CD4-positive, alpha-beta T cell treated with Interleukin-10 for 1 hour (primary cell): ENCODE measurements at regions not wholly inside any gene's neighbourhood (a gene's known extent, or its start where the extent isn't known, plus 50 kb on each side); places are given as distances from the start of the nearest gene placed in this dataset.
"Not testable (repeated sequence)": the region's sequence is repeated elsewhere in the genome, so short reads cannot be mapped to it uniquely, and the experiment has no call there.

Experiments used
- DNase-seq: peaks from one replicate; pipeline ENCODE4 v3.0.0-alpha.2; 2020

DNA sequence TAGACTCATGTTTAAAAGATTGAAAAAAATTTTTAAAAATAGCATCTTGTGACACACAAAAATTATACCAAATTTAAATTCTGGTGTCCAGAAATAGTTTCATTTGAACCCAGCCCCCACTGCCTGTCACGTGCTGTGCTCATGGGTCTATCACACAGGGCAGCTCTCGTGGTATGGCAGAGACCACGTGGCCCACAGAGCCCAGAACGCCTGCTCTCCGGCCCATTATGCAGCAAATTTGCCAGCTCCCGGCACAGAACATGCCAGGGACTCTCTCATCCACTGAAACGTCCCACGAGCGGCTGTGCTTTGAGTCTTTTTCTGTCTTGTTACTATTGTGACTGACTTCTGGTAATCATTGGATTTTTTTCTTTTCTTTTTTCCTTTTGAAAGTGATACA, 224.3 kb downstream of the TTLL2 start:
- DNase-seq, result no peak

DNA sequence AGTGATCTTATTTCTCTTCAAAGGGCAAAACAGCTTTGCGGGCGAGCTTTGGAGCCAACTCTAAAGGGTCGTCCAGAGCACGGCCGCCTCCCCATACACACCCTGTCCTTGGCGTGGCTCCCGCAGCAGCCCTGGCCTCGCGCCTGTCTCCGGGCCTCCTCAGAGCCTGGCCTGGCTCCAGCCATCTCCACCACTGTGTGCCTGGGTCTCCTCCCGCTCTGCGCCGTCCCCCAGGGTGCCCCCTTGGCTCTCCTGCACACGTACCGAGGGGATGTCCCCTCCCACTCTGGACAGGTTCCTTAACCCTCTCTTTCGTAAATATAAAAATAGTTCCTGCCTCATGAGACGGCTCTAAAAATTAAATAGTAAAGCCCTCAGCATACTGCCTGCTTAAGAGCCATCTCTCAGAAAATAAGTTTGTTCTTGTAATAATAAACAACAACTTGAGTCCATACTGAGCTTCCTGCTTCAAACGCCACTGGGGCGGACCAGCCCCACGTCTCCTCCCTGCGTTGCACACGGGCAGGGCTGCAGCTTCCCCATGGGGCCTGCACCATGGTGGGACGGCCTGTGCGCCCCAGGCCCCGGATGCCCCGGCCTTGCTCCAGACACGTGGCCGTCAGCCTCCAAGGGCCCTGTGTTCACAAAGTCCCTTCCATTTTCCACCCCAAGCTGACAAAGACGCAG, 226.2 kb downstream of the TTLL2 start:
- no peak for DNase-seq

DNA sequence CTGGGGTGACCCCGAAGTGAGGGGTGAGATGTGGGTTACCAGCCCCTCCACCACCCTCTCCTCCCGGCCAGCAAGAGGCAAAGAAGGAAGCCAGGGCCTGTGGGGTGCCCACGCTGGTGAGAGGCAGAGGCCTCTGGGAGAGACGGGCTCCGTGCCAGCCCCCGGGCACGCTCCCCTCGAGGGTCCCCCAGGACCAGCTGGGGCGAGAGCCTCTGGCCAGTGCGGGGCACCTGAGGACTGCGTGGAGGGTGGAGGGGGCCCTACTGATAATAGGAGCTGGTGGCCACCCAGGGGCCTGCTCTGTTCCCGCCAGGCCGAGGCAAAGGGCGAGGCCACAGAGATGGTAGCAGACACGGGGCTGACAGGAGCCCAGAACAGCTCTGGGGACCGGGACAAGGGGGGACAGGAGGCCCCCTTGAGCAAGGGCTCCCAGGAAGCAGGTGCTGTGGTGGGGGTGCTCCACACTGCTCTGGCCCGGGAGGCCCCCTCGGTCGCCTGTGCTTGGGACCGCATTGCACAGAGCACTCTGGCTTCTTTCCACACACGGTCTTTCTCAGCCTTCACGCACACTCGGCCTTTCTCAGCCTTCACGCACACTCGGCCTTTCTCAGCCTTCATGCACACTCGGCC, 226.9 kb downstream of the TTLL2 start:
- no peak for DNase-seq

DNA sequence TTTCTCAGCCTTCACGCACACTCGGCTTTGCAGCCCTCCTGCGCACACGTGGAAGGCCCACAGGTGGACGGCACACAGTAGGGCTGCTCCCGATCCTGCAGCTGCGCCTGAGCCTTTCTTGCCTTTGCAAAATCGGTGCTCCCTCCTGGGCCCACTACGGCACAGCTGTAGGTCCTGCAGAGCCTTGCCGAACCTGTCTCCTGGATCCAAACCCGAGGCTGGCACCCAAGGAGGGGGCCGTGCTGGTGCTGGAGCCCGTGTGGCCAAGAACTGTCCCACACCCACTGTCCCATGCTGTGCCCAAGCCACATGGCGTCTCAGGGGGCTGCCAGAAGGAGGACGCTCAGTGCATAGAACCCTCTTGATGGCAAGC, 227.4 kb downstream of the TTLL2 start:
- no peak for DNase-seq

DNA sequence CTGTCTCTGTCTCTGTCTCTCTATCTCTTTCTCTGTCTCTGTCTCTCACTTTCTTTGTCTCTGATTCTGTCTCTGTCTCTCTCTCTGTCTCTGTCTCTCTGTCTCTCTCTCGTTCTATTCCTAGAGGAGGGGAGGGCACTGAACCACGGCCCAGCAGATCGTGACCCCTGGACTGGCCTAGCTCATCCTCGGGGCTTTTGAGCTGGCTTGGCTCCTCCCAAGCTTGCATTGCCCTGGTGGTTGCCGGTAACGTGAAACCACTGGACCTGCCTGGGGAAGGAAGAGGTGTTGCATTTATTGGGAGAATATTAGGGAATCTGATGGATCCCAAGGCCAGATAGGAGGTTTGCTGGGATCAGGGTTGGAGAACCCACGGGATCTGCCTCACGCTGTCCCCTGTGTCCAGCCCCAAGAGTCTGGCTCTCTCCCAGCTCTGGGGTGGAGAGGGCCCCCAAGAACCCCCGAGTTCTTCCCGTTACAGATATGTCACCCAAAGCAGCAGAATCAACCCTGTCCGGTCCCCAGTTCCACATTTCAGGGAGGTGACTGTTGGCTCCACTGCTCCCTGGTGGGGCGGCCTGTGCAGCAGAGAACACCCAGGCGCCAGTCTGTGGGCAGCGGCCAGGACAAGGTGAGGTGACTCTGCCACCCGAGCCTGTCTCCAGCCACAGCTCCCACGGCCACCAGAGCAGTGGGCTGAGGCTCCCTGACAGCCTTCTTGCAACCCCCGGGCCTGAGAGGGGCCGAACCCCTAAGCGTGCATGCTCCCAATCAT, 228.3 kb downstream of the TTLL2 start:
- no peak for DNase-seq

DNA sequence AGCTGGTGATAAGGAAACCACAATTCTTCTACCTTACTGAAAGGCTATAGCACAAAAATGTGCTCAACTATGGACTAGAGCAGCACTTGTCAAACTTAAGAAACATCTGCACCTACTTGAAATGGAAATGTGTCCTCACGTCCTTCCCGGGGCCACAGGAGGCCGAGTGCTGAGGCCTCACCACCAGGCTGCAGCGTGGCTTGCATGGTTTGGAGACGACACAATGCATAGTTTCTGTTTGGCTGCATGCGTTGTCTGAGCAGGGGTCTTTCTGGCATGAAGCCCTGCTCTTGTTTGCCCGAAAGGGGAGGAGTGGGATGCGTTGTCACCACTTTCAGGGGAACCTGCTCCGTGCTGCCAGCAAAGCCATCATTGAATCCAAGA, 228.8 kb downstream of the TTLL2 start:
- DNase-seq, result no peak

DNA sequence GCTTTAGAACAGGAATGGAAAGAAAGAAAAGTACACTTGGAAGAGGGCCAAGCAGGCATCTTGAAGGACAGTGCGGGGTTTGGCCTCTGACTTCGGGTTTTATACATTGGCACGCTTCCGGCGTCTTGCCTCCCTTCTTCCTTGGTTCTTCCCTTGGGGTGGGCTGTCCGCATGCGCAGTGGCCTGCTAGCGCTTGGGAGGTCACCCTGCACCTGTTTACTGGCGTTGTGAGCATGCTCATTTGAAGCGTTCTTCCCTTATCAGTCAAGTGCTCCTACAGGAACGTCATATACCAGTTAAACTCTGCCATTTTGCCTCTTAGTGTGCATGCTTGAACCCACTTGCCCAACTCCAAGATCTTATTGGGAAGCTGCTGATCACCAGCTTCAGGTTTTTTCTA, 230.0 kb downstream of the TTLL2 start:
- DNase-seq, result no peak

DNA sequence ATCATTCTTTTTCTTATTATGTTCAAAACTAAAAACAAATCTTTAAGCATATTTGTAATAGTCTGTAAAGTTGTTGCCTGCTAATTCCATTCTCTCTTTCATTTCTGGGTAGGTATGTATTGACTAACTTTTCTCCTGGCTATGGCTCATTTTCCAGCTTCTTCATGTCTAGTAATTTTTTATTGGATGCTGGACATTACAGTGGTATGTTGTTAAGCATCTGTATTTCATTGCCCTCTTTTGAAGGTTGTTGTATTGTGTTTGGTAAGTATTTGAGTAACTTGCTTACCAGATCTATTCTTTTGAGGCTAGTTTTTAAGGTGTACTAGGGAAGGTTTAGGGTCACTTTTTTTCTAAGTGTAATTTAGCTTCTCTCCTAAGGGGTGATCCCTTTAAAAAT, 230.9 kb downstream of the TTLL2 start:
- DNase-seq, result no peak

DNA sequence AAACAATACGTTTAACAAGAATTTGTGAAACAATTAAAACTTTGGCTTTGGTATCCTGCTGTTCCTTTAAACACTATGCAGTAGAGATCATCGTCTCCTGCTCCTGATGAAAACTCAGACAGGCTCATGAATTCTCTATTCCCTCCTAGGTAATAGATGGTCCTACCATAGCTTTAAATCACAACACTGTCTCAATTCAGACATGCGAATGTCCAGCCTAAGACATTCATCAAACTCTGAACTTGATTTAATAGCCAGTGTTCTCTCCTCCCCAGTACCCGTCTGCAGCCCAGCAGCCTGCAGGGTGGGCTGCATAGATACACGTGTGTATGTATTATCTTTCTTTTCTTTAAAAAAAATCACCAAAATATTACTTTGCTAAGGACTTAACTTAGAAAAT, 232.8 kb downstream of the TTLL2 start:
- no peak for DNase-seq

DNA sequence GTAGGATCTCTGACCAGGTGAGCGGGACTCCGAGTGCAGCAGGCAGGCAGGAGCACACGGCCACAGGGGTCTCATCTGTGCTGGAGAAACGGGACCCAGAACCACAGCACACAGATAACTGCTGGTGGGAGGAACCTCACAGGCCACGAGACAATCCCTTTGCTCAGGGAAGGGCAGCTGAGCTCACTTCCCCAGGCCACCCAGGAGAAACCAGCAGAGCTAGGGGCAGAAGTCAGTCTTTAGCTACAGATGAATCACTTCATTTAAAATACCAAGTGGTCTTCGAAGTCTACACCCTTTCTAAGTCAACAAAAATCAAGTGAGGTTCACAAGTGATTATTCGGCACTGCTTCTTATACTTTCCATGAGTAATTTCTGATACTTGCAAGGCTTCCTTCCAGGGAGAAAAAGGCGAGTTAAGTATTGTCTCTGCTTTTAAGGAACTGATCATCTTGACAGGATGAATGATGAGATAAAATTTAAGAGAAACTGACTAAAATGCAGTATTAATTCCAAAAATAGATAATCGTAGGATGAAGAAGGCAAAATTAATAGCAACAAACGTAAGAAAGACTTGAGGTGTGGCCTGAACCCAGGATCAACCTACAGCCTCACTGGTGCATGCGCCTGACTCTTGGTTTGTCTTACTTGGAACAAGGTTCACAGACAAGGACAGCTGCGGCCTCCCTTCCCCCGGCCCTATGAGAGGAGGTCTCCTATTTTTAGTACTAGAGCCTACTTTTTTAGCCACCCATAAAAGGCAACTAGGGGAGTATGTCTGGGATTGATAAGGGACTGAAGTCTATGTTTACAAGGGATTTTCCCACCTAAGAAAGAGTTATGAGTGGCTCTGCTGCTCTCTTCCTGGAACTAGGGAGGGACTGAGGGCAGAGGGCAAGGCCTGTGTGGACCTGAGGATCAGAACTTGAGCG, 233.6 kb downstream of the TTLL2 start:
- no peak for DNase-seq

DNA sequence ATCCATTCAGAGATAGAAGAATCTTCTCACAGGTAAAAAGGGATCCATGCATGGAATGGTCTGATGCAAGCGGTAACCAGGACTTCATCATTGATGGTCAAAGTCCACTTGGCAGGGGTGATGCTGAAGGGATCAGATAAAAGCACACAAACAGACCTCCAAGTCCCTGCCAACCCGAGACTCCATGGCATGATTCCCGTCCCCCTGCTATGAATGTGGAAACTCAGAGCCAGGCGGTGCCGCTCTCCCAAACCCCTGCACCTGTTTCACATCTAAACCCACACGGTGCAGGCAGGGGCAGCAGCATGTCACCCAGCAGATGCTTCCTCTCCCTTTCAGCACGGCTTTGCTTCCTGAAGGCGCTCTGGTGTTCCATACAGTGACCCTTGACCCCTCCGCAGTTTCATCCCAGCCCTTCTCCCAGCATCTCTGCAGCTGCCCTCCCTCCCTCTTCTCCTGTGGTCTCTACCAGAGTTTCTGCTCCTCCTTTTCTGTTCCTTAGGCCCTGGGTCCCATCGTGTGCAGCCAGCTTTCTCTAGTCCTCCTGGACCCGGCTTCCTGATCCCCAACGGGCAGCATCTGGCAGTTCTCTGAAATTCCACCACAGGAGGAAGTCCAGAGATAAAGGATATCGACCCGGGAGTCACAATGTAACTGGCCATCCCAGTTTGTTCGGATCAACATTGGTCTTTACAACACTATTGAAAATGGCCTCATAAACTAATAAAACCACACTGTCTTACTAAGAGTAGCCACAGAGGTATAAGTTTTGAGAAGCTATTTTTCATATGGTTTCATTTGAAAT, 235.0 kb downstream of the TTLL2 start:
- no peak for DNase-seq

DNA sequence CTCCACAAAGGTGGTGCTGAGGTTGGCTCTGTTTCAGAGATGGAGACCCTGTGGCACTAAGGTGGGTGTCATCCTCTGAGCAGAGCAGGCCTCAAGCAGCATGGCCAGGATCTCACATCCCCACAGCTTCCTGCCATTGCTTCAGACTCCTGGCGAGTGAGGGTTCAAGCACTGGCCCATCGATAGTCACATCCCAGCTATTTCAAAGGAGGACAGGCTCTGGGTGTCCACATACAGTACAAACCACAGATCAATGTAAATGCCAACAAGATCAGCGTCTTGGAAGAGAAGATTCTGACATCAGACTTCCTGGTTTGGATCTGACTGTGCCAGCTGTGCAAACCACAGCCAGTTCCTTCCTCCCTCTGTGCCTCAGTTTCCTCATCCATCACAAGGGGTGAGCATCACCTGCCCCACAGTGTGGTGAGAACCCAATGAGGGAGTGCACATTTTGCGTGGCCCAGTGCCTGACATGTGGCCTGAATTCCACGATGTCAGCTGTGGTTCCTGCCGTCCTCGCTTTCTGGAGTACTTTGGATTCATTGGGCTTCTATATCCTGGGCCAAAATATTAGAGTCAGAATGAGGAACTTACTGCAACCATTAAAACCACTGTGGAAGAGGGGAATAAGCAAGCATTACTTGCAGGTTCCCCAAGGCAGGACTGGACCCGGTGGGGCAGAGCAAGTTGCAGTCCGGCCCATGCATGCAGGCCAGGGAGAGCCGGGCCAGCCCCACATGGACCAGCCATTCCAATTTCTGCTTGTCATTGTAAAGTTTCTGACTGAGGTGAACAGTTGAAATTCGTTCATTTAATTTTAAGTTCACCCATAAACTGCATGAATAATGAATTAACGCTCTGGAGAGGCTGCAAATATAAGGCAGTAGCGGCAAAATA, 236.0 kb downstream of the TTLL2 start:
- DNase-seq, result no peak

DNA sequence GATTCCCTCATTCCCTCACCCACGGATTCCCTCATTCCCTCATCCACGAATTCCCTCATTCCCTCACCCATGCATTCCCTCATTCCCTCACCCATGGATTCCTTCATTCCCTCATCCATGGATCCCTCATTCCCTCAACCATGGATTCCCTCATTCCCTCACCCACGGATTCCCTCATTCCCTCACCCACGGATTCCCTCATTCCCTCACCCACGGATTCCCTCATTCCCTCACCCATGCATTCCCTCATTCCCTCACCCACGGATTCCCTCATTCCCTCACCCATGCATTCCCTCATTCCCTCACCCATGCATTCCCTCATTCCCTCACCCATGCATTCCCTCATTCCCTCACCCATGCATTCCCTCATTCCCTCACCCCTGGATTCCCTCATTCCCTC, 238.0 kb downstream of the TTLL2 start:
- not testable (repeated sequence) for DNase-seq

DNA sequence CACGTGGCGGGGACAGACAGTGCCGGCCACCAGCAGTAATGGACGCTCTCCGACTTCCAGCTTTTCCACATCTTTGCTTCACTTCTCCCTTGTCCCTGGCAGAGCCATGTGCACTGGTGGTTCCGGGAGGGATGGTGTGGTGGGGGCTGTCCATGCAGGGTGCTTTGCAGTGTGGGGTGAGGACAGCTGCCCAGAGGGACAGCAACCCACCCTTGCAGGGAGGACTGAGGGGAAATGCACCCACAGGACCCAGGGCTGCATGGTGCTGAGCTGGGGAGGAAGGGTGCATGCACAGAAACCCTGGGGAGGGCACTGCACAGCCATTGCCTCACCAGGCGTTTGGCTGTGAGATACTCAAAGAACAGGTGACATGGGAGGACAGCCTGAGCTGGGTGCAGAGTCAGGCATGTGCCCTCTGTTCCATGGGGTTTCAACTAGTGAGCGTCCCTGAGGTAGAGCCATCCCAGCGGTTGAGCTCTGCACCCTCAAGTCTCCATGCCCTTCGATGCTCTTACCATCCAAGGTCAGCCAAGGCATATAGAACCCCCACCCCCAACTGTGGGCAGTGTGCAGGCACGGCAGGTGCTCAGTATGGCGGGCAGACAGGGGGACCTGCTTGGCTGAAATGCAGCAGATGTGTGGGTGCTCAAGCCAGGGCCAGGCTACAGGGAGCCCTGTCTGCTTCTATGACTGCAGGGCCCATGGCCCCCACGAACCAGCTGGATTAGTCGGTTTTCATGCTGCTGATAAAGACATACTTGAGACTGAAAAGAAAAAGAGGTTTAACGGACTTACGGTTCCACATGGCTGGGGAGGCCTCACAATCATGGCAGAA, 239.7 kb downstream of the TTLL2 start:
- no peak for DNase-seq

DNA sequence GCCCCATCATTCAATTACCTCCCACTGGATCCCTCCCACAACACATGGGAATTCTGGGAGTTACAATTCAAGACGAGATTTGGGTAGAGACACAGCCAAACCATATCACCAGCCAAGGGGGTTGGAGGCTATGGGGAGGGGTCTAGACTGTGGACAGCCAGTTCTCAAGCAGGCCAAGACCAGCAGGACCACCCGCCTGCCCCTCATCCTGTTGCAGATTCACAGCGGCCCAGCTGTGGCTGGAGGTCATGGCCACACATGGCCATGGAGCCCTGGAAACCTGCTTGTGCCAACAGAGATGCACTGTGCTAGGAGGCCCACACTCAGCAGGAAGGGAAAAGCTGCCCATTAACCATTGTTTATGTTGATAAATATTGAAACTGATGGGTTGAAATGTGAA, 240.5 kb downstream of the TTLL2 start:
- no peak for DNase-seq

DNA sequence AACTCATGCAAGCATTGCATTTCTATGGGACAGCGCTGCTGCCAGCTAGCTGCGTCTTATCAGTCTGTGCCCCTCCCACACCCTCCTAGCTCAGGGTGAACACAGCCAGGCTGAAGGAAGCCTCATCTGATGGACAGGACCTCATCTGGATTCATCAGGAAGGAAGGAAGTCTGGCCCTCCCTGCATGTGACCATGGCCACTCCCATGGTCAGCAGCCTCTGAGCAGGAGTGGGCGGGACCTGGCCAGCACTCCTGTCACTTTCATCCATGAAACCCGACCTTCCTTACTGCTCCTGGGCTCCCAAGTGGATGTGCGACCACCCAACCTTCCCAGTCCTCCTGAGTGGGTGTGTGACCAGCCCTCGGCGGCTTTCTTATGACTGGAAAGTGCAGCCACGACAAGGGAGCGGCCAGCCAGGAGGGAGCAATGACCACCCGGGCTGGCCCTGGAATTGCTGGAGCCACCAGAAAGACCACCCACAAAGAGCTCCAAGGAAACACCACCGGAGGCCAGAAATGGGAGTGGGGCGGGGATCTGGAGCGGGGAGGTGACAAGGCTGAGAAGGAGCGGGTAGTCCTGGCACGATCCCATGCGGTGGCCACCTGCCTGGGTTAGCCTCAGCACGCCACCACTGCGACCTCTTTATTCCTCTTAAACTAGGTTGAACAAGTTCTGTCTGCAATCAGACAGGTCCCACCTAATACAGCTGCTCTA, 241.2 kb downstream of the TTLL2 start:
- no peak for DNase-seq

DNA sequence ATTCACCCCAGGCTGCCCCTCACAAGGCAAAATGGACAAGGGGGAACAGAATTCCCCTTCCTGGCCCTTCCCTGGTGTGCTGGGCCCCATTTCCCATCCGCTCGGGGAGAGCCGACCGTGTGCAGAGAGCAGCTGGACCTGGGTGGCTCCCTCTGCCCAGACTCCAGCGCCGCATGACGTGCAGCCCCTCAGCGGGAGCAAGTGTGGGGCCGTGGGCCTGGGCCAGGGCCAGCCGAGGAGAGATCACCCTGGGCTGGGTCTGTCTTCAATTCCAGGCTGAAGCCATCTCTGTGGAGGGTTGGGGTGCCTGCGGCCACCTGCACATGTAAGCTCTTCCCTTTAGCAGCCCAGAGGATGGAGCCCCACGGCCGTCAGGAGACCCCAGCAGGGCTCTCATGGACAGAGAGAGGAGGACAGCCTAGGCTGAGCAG, 241.8 kb downstream of the TTLL2 start:
- no peak for DNase-seq

DNA sequence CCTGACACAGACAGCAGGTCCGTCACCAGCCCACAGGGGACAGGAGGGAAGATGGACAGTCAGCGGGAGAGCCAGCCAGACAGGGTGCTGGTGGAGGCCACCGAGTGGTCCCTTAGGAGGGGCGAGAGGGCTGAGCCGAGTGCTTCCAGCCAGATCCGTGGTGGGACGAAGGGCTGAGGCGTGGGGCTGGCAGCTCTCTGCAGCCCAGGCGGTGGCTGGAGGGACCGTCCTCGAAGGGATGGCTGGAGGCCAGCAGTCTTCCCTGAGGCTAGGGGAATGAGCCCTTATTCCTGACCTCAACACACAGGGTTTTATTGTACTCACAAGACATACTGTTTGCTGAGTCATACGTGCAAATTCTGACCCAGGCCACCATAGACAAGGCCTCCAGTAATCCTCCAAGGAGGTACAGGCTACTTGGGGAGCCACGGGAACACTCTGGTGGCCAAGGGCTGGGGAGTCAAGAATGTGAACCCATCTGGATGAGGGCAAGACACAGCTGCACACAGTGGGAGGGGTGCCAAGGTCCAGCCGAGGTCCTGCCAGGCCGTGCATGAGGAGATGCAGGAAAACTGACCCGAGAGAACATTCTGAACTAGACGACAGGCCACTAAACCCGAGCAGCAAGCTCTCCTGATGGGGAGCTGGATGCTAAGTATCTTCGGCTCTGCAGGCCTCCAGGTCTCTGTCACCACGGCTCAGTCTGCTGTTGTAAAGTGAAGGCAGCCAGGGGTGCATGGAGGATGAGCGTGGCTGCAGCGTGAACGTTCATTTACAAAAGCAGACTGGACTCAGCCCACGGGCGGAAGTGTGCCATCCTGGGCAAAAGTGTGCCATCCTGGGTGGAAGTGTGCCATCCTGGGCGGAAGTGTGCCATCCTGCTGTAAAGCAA, 242.5 kb downstream of the TTLL2 start:
- DNase-seq, result no peak
